RWPE2 (cell line): ENCODE measurements at regions not wholly inside any gene's neighbourhood (a gene's known extent, or its start where the extent isn't known, plus 50 kb on each side); places are given as distances from the start of the nearest gene placed in this dataset.
"Not testable (repeated sequence)": the region's sequence is repeated elsewhere in the genome, so short reads cannot be mapped to it uniquely, and the experiment has no call there.

Experiments used
- ATAC-seq: fragments of 200-7000 bp; cut with Tn5 transposase; 3 replicates; pipeline ENCODE4 v1.9.1; 2021; ENCODE audit warnings: low read depth
- DNase-seq: peaks from one replicate; pipeline ENCODE4 v3.0.0-alpha.2; 2020; ENCODE audit warnings: low spot score
- H3K27ac ChIP-seq: fragments of 450-650 bp; 2 replicates; pipeline ENCODE4 v1.5.1; 2017; ENCODE audit warnings: mild to moderate bottlenecking; ENCODE audit not compliant: poor library complexity, severe bottlenecking
- H3K27me3 ChIP-seq: fragments of 250-450 bp; sonication (Bioruptor Pico); 2 replicates; pipeline ENCODE4 v1.5.1; 2021; ENCODE audit warnings: mild to moderate bottlenecking, moderate library complexity; ENCODE audit not compliant: insufficient read depth, poor library complexity, severe bottlenecking
- H3K36me3 ChIP-seq: fragments of 250-450 bp; sonication (Bioruptor Pico); 2 replicates; pipeline ENCODE4 v1.5.1; 2020; ENCODE audit warnings: low read depth, mild to moderate bottlenecking, moderate library complexity
- H3K4me1 ChIP-seq: fragments of 250-450 bp; sonication (Bioruptor Pico); 2 replicates; pipeline ENCODE4 v1.5.1; 2021; ENCODE audit warnings: mild to moderate bottlenecking, moderate library complexity; ENCODE audit not compliant: insufficient read depth, poor library complexity, severe bottlenecking
- H3K4me3 ChIP-seq: fragments of 250-450 bp; sonication (Bioruptor Pico); 2 replicates; pipeline ENCODE4 v1.5.1; 2021; ENCODE audit warnings: mild to moderate bottlenecking, moderate library complexity; ENCODE audit not compliant: severe bottlenecking
- H3K9me3 ChIP-seq: fragments of 250-450 bp; sonication (Bioruptor Pico); 2 replicates; pipeline ENCODE4 v1.5.1; 2021; ENCODE audit warnings: mild to moderate bottlenecking, moderate library complexity; ENCODE audit not compliant: severe bottlenecking
- TF ChIP-seq, protein P1 (sequence below): fragments of 450-650 bp; IDR thresholded peaks from one replicate; pipeline ENCODE4 v1.5.1; 2017; ENCODE audit warnings: mild to moderate bottlenecking, moderate library complexity; ENCODE audit not compliant: poor library complexity, severe bottlenecking

DNA sequence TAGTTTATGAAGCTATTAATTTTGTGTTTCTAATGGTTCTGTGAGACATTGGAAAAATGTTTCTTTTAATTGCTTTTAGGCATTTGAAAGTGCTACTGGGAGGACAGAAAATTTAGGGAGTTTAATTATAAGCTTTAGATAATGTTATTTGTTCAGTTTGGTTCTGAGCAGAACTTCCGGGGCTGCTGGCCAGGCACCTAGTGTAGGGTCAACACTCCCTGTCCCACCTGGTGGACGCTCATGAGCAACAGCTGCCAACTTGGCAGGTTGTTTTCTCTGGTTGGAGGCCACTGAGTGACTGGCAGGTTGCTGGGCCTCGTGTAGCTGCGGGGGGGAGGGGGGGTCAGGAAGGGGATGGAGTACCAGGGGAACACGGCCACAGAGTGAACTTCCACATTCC lies 250.2 kb downstream of the RTP5 start:
- H3K27ac ChIP-seq, H3K9me3 ChIP-seq, H3K27me3 ChIP-seq, H3K36me3 ChIP-seq, ATAC-seq, H3K4me1 ChIP-seq, H3K4me3 ChIP-seq, DNase-seq: not testable (repeated sequence)

DNA sequence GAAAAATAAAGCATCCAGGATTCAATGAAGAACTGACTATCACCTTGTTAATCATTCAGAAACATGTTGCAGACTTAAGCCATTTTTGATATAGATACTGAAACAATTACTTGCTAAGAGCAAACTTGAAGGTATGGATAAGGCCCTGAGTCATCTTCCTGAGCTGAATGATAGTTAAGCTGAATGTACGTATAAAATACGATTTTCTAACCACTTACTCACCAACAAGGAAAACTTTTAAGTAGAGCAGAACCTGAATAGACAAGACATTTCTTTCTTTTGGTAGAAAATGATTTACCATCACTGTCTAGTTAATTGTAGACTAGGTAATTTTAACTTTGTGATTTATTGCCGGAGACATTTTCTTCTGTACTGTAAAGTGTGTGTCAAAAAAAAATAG lies 261.2 kb downstream of the RTP5 start:
- not testable (repeated sequence) for H3K27ac ChIP-seq, H3K9me3 ChIP-seq, H3K36me3 ChIP-seq, DNase-seq, ATAC-seq, H3K4me3 ChIP-seq, H3K27me3 ChIP-seq, H3K4me1 ChIP-seq

DNA sequence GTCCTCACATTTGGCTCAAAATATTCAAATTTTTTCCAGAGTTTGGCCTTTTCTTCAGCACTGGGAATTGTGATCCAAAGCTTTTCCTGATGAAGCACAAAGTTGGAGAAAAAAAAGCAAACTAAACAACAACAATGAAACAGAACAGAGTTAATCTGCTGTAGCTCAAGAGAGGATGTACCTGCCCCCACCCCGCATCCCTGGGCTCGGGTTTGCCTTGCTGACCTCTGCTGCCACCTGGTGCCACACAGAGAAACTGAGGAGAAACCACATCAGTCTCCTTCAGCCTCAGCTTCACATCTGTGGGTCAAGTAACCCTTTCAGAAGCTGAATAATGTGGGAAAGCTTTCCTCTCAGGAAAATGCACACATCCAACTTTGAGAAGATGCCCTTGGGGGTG lies 290.4 kb downstream of the RTP5 start:
- not testable (repeated sequence) for DNase-seq, H3K27ac ChIP-seq, ATAC-seq, H3K9me3 ChIP-seq, H3K4me1 ChIP-seq, H3K36me3 ChIP-seq, H3K27me3 ChIP-seq, H3K4me3 ChIP-seq
- TF ChIP-seq, protein P1, sequence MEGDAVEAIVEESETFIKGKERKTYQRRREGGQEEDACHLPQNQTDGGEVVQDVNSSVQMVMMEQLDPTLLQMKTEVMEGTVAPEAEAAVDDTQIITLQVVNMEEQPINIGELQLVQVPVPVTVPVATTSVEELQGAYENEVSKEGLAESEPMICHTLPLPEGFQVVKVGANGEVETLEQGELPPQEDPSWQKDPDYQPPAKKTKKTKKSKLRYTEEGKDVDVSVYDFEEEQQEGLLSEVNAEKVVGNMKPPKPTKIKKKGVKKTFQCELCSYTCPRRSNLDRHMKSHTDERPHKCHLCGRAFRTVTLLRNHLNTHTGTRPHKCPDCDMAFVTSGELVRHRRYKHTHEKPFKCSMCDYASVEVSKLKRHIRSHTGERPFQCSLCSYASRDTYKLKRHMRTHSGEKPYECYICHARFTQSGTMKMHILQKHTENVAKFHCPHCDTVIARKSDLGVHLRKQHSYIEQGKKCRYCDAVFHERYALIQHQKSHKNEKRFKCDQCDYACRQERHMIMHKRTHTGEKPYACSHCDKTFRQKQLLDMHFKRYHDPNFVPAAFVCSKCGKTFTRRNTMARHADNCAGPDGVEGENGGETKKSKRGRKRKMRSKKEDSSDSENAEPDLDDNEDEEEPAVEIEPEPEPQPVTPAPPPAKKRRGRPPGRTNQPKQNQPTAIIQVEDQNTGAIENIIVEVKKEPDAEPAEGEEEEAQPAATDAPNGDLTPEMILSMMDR: peak; percentile 19

DNA sequence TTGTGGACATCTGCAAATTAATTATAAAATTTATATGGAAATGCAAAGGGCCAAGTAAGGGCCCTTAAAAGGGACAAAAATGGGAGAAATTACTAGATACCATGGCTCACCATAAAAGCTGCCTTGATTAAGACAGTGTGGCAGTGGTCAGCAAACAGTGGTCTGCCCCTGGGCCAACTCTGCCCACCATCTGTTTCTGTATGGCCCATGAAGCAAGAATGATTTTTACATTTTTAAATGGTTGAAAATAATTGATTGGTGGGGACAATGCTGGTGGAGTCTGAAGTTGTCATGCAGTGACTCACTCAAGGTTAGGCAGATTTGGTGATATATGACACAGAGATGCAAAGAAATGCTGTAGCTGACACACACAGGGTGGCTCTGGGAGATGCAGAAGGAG lies 295.6 kb downstream of the RTP5 start:
- DNase-seq, H3K27ac ChIP-seq, H3K4me3 ChIP-seq, H3K4me1 ChIP-seq, ATAC-seq, H3K9me3 ChIP-seq, H3K27me3 ChIP-seq, H3K36me3 ChIP-seq: not testable (repeated sequence)

DNA sequence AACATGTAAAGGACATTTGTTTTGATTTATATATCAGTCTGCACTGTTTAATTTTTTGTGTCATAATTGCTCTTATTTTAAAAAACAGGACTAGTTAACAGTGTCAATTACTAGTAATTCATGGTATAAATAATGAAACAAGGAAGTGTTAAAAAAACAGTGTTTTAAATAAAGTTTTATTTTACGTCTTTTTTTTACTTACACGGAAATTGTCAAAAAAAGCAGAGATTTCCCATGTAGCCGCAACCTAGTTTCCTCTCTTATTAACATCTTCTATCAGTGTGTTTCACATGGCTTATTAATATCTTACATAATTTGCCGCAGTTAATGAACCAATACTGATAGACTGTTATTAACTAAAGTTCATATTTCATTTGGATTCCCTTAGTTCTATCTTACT lies 301.8 kb downstream of the RTP5 start:
- H3K27me3 ChIP-seq, H3K36me3 ChIP-seq, DNase-seq, H3K9me3 ChIP-seq, H3K4me1 ChIP-seq, H3K27ac ChIP-seq, H3K4me3 ChIP-seq, ATAC-seq: not testable (repeated sequence)
